MM.1S (cell line): ENCODE measurements at regions not wholly inside any gene's neighbourhood (a gene's known extent, or its start where the extent isn't known, plus 50 kb on each side); places are given as distances from the start of the nearest gene placed in this dataset.

Source experiments
- DNase-seq: peaks from one replicate; pipeline ENCODE4 v3.0.0-alpha.2; 2015
- H2AFZ ChIP-seq: fragments of 300-600 bp; sonication (generic); 2 replicates; pipeline ENCODE4 v1.6.0; 2016; ENCODE audit warnings: antibody characterized with exemption, low read length
- H3F3A ChIP-seq: fragments of 300-600 bp; sonication (generic); 2 replicates; pipeline ENCODE4 v1.6.1; 2016; ENCODE audit warnings: mild to moderate bottlenecking, antibody characterized with exemption, low read length, moderate library complexity, mixed read lengths; ENCODE audit not compliant: insufficient read depth
- H3K27ac ChIP-seq: fragments of 300-600 bp; sonication (generic); 2 replicates; pipeline ENCODE4 v1.5.1; 2016; ENCODE audit warnings: mild to moderate bottlenecking, low read length
- H3K27me3 ChIP-seq: fragments of 300-600 bp; sonication (generic); replicated peaks from 2 replicates; pipeline ENCODE4 v1.6.0; 2016; ENCODE audit warnings: low read length; ENCODE audit not compliant: insufficient read depth
- H3K36me3 ChIP-seq: fragments of 300-600 bp; sonication (generic); replicated peaks from 2 replicates; pipeline ENCODE4 v1.6.1; 2016; ENCODE audit warnings: mild to moderate bottlenecking, low read length, mixed read lengths; ENCODE audit not compliant: insufficient read depth
- H3K4me1 ChIP-seq: fragments of 300-600 bp; sonication (generic); 2 replicates; pipeline ENCODE4 v1.6.1; 2016; ENCODE audit warnings: low read length, mixed read lengths
- H3K4me2 ChIP-seq: fragments of 300-600 bp; sonication (generic); 2 replicates; pipeline ENCODE4 v1.6.0; 2016; ENCODE audit warnings: low read depth, low read length
- H3K4me3 ChIP-seq: fragments of 300-600 bp; sonication (generic); 2 replicates; pipeline ENCODE4 v1.5.1; 2016; ENCODE audit warnings: low read length, mixed read lengths
- H3K79me2 ChIP-seq: fragments of 300-600 bp; sonication (generic); 2 replicates; pipeline ENCODE4 v1.6.1; 2016; ENCODE audit warnings: mixed run types, low read length, mixed read lengths
- H3K9ac ChIP-seq: fragments of 300-600 bp; sonication (generic); 2 replicates; pipeline ENCODE4 v1.6.1; 2016; ENCODE audit warnings: low read length, mixed read lengths
- H3K9me2 ChIP-seq: fragments of 300-600 bp; sonication (generic); replicated peaks from 2 replicates; pipeline ENCODE4 v1.6.1; 2016; ENCODE audit warnings: mild to moderate bottlenecking, low read length, mixed read lengths; ENCODE audit not compliant: insufficient read depth
- H3K9me3 ChIP-seq: fragments of 300-600 bp; sonication (generic); replicated peaks from 2 replicates; pipeline ENCODE4 v1.6.1; 2016; ENCODE audit warnings: mild to moderate bottlenecking, low read length, mixed read lengths; ENCODE audit not compliant: insufficient read depth
- H4K20me1 ChIP-seq: fragments of 300-600 bp; sonication (generic); 2 replicates; pipeline ENCODE4 v1.6.1; 2016; ENCODE audit warnings: mild to moderate bottlenecking, low read length, moderate library complexity, mixed read lengths; ENCODE audit not compliant: insufficient read depth
- EZH2 ChIP-seq: fragments of 300-600 bp; sonication (generic); optimal IDR thresholded peaks from 2 replicates; pipeline ENCODE3; 2017; ENCODE audit warnings: low read depth, mild to moderate bottlenecking, antibody characterized with exemption, low read length, mixed read lengths
- EZH2phosphoT487 ChIP-seq: fragments of 300-600 bp; sonication (generic); IDR thresholded peaks from 2 replicates; pipeline ENCODE4 v1.6.1; 2018; ENCODE audit warnings: antibody characterized with exemption, low read length
- TF ChIP-seq, protein P1 (sequence below): fragments of 300-600 bp; sonication (generic); IDR thresholded peaks from 2 replicates; pipeline ENCODE4 v1.5.1; 2016; ENCODE audit warnings: antibody characterized with exemption, low read length, mixed read lengths

DNA sequence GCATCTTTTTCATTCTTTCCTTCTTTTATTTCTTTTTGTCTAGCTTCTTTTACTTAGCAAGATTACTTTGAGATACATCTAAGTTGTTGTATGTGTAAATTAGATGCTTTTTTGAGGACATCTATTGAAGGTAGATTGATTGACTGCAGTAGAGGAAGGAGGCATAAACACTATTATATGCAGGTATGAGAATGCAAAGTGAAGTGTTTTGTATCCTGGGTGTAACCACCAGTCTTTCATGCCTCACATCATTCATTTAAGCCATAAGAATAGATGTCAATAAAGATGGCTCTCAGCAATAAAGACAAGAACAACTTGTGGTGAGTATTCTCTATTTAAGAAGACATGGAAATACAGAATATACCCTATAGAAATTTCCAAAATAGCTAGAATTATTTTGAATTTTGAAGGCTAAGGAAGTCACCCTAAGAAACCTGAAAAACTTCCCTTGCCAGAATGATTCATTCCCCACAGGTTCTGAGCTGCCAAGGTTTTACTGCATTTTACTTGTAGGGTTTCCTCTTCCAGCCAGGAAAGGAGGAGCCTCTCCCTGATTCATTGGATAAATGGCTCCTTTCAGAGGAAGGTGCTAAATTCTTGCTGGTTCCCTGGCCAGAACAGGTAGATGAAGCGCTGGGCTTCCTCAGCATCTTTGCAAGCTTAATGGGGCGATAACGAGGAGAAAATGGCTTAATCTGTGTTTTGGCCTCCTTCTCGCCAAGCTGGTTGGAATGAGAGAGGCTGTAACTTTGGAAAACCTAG lies 279.8 kb upstream of the SLC14A2 start:
- H3K27me3 ChIP-seq: no peaks in the 10 kb centered on the region
- no peak overlapping the region for H3K27ac ChIP-seq
- no peak for DNase-seq
- no peak overlapping the region for H3K9ac ChIP-seq
- H4K20me1 ChIP-seq: no peaks in the 10 kb centered on the region
- no peaks in the 10 kb centered on the region for H3K9me2 ChIP-seq
- TF ChIP-seq, protein P1, sequence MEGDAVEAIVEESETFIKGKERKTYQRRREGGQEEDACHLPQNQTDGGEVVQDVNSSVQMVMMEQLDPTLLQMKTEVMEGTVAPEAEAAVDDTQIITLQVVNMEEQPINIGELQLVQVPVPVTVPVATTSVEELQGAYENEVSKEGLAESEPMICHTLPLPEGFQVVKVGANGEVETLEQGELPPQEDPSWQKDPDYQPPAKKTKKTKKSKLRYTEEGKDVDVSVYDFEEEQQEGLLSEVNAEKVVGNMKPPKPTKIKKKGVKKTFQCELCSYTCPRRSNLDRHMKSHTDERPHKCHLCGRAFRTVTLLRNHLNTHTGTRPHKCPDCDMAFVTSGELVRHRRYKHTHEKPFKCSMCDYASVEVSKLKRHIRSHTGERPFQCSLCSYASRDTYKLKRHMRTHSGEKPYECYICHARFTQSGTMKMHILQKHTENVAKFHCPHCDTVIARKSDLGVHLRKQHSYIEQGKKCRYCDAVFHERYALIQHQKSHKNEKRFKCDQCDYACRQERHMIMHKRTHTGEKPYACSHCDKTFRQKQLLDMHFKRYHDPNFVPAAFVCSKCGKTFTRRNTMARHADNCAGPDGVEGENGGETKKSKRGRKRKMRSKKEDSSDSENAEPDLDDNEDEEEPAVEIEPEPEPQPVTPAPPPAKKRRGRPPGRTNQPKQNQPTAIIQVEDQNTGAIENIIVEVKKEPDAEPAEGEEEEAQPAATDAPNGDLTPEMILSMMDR: no peak
- no peak for TF ChIP-seq EZH2
- no peak for TF ChIP-seq EZH2phosphoT487
- no peak overlapping the region for H2AFZ ChIP-seq
- H3K36me3 ChIP-seq: no peaks in the 10 kb centered on the region
- H3K4me3 ChIP-seq: no peak overlapping the region
- H3K79me2 ChIP-seq: no peaks in the 10 kb centered on the region
- H3K4me1 ChIP-seq: no peaks in the 10 kb centered on the region
- no peaks in the 10 kb centered on the region for H3K9me3 ChIP-seq
- H3F3A ChIP-seq: no peaks in the 10 kb centered on the region
- H3K4me2 ChIP-seq: no peak overlapping the region

DNA sequence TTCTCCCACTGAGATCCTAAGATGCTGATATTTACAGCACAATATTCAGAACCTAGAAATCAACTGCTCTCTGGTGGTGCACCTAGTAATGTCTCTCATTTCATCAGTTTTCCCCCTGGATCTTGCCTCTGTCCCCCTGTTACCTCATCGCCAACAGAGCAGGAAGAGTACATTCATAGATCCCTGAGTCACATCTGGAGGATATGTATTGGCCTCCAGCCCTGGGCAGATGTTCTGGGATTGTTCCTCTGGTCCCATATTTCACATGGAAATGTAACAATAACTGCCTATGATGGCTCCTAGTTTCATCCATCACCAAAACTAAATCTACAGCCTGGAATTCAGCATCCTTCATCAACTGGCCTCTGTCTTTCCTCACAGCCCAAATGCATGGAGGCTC lies 278.8 kb upstream of the SLC14A2 start:
- Histone ChIP-seq H3K27ac (no peak overlapping the region), H3F3A (no peaks in the 10 kb centered on the region), H3K36me3 (no peaks in the 10 kb centered on the region), H3K79me2 (no peaks in the 10 kb centered on the region), H3K4me3 (no peak overlapping the region), H3K9me2 (no peaks in the 10 kb centered on the region), H3K9ac (no peak overlapping the region), H2AFZ (no peak overlapping the region), H3K4me1 (no peaks in the 10 kb centered on the region), H3K4me2 (no peak overlapping the region), H4K20me1 (no peaks in the 10 kb centered on the region), H3K9me3 (no peaks in the 10 kb centered on the region), H3K27me3 (no peaks in the 10 kb centered on the region)
- TF ChIP-seq EZH2: no peak
- no peak for TF ChIP-seq EZH2phosphoT487
- TF ChIP-seq, protein P1: no peak
- DNase-seq: no peak

DNA sequence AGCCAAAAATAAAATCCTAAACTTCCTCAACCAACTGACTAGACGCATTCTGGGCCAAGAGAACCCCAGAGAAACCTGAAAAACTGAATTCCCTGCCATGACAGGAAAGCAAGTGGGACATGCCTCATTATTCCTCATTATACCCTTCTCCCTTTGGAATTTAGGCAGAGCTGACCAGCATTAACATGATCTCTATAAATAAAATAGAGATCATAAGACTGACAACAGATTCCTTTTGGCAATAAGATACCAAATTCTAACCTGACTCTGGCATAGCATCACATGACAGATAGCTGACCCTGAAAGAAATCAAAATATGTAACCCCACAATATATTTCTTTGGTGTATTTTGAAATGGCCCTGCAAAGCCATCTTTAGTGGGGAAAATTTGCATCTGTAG lies 277.8 kb upstream of the SLC14A2 start:
- no peak for DNase-seq
- no peak overlapping the region for H3K4me3 ChIP-seq
- H4K20me1 ChIP-seq: no peaks in the 10 kb centered on the region
- no peaks in the 10 kb centered on the region for H3K36me3 ChIP-seq
- H3K27me3 ChIP-seq: no peaks in the 10 kb centered on the region
- no peaks in the 10 kb centered on the region for H3K9me2 ChIP-seq
- TF ChIP-seq EZH2phosphoT487 (no peak), EZH2 (no peak)
- TF ChIP-seq, protein P1: no peak
- no peak overlapping the region for H3K27ac ChIP-seq
- no peaks in the 10 kb centered on the region for H3K4me1 ChIP-seq
- H3F3A ChIP-seq: no peaks in the 10 kb centered on the region
- no peak overlapping the region for H3K9ac ChIP-seq
- H3K79me2 ChIP-seq: no peaks in the 10 kb centered on the region
- H3K9me3 ChIP-seq: no peaks in the 10 kb centered on the region
- no peak overlapping the region for H3K4me2 ChIP-seq
- H2AFZ ChIP-seq: no peak overlapping the region
